HEK293T (cell line): ENCODE measurements at regions not wholly inside any gene's neighbourhood (a gene's known extent, or its start where the extent isn't known, plus 50 kb on each side); places are given as distances from the start of the nearest gene placed in this dataset.

Experiments
- ARNT ChIP-seq: fragments of 450-650 bp; IDR thresholded peaks from 2 replicates; pipeline ENCODE4 v1.6.1; 2017; ENCODE audit warnings: mild to moderate bottlenecking
- ELF4 ChIP-seq: fragments of 450-650 bp; IDR thresholded peaks from 2 replicates; pipeline ENCODE4 v1.6.1; 2017; ENCODE audit warnings: antibody characterized with exemption
- FOXM1 ChIP-seq: fragments of 450-650 bp; IDR thresholded peaks from 2 replicates; pipeline ENCODE4 v1.6.1; 2017; ENCODE audit warnings: mild to moderate bottlenecking, borderline replicate concordance
- L3MBTL2 ChIP-seq: fragments of 450-650 bp; conservative IDR thresholded peaks from 2 replicates; pipeline ENCODE4 v1.6.1; 2016; ENCODE audit warnings: mild to moderate bottlenecking
- LEF1 ChIP-seq: fragments of 450-650 bp; IDR thresholded peaks from 2 replicates; pipeline ENCODE4 v1.6.1; 2017; ENCODE audit warnings: mild to moderate bottlenecking, borderline replicate concordance
- ZNF384 ChIP-seq: fragments of 450-650 bp; IDR thresholded peaks from 2 replicates; pipeline ENCODE4 v1.6.1; 2016

- TF ChIP-seq ARNT (no peak), LEF1 (no peak), ELF4 (no peak), ZNF384 (no peak), FOXM1 (no peak), L3MBTL2 (no peak)
These were observed 65.0 kb downstream of the TEX35 start for GRCh38 chr1:178577882-178578281.
